ENCODE measurements at regions not wholly inside any gene's neighbourhood (a gene's known extent, or its start where the extent isn't known, plus 50 kb on each side); places are given as distances from the start of the nearest gene placed in this dataset.

DNA sequence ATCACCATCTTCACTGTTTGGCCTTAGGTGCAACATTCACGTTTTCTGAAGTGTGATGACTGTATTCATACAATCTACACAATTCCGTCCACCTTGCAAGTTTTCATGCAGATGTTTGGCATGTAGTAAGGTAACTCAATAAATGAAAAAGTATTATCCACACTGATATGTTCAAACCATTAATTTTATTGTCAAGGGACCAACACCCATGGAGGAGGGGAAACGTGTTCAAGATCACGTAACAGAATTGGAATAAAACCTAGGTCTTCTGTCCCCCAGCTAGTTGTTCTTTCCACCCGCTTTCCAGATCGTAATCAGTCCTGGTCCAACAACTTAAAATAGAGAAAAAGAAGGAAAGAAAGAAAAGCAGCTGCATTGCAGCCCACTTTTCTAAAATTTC, 560.4 kb upstream of the MCTP2 start:
- TF ChIP-seq CTCF (IDR thresholded peaks at IDR 0.05; ENCODE audit: low read depth, low read length): no peak
- no peak overlapping the region for H3K4me3 ChIP-seq (ENCODE audit: low read depth, low read length)
- in situ Hi-C loops (cut with HindIII; ENCODE audit: low sequenced_read_pairs): no loop called here
- DNase-seq (ENCODE audit: low read depth, low spot score): no peak

- no peak overlapping the region for H3K4me3 ChIP-seq (ENCODE audit: low read depth, low read length)
- in situ Hi-C loops (cut with HindIII; ENCODE audit: low sequenced_read_pairs): no loop called here
- TF ChIP-seq CTCF (IDR thresholded peaks at IDR 0.05; ENCODE audit: low read depth, low read length): no peak
Measured at GRCh38 chr15:93664213-93664956, 567.0 kb upstream of the MCTP2 start.

GRCh38 chr15:93662162-93662885, 569.0 kb upstream of the MCTP2 start:
- in situ Hi-C loops (cut with HindIII; ENCODE audit: low sequenced_read_pairs): no loop called here
- H3K4me3 ChIP-seq (ENCODE audit: low read depth, low read length): no peak overlapping the region
- TF ChIP-seq CTCF (IDR thresholded peaks at IDR 0.05; ENCODE audit: low read depth, low read length): no peak
- DNase-seq (ENCODE audit: low read depth, low spot score): no peak

More at GRCh38 chr15:93664213-93664956, 567.0 kb upstream of the MCTP2 start:
- DNase-seq (ENCODE audit: low read depth, low spot score): no peak

GRCh38 chr15:93658026-93658816, 569.2 kb upstream of the RGMA start:
- no peak for DNase-seq (ENCODE audit: low read depth, low spot score)
- in situ Hi-C loops (cut with HindIII; ENCODE audit: low sequenced_read_pairs): no loop called here
- H3K4me3 ChIP-seq (ENCODE audit: low read depth, low read length): no peak overlapping the region
- TF ChIP-seq CTCF (IDR thresholded peaks at IDR 0.05; ENCODE audit: low read depth, low read length): no peak

DNA sequence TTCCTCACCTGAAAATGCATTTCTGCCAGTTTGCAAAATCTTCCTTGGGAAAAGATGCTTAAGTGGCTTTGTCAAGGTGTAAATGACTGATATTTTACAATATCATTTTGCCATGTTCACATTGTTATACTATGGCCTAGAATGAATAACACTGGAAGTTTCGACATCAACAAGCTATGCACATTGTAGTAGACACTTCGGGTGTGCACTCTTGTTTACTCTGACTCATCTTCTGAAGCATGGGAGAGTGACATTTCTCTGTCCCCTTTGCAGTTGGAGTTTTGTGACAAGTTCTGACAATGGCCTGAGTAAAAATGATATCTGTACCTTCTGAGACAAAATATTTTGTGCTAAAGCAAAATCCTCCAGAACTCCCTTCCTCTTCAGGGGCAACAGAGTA, 567.0 kb upstream of the RGMA start:
- TF ChIP-seq CTCF (IDR thresholded peaks at IDR 0.05; ENCODE audit: low read depth, low read length): no peak
- DNase-seq (ENCODE audit: low read depth, low spot score): no peak
- no peak overlapping the region for H3K4me3 ChIP-seq (ENCODE audit: low read depth, low read length)
- in situ Hi-C loops (cut with HindIII; ENCODE audit: low sequenced_read_pairs): no loop called here

DNA sequence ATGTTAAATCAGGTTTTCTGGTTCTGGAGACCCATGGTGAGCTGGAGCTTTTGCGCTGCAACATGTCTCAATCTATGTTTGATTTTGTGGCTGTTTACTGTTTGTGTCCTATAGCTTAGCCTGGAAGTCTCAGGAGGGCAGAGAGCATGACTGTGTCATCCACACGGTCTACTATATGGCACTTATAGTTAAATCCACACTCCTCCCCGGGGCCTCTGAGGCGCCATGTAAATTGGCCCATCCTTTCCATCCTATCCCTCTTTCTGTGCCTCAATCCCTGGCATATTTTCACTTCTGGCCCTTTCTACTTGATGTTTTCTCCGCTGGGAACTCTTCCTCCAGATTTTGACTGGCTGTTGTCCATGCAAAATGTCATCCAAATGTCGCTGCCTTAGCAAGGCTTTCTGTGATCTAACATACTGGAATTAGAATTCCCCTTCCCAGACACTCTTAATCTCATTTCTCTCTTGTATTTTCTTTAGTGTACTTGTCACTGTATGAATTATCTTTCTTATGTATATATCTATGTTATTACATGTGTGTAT, 560.8 kb upstream of the RGMA start:
- H3K4me3 ChIP-seq (ENCODE audit: low read depth, low read length): no peak overlapping the region
- no peak for TF ChIP-seq CTCF (IDR thresholded peaks at IDR 0.05; ENCODE audit: low read depth, low read length)
- no peak for DNase-seq (ENCODE audit: low read depth, low spot score)
- in situ Hi-C loops (cut with HindIII; ENCODE audit: low sequenced_read_pairs): no loop called here
